Mesothelial cell of epicardium (in vitro differentiated cells): ENCODE measurements at regions not wholly inside any gene's neighbourhood (a gene's known extent, or its start where the extent isn't known, plus 50 kb on each side); places are given as distances from the start of the nearest gene placed in this dataset.
"Not testable (repeated sequence)": the region's sequence is repeated elsewhere in the genome, so short reads cannot be mapped to it uniquely, and the experiment has no call there.

Experiments used
- DNase-seq, 2 experiments: peaks; one replicate each; pipeline ENCODE4 v3.0.0; 2021; ENCODE audit warnings: low spot score in 2 of 2; ENCODE audit not compliant: unreplicated experiment in 2 of 2
- H3K27ac Mint-ChIP-seq: 2 replicates; pipeline ENCODE4 v1.8.0; 2021; ENCODE audit warnings: mixed read lengths
- H3K27me3 Mint-ChIP-seq: 2 replicates; pipeline ENCODE4 v1.8.0; 2021; ENCODE audit warnings: low read depth, mixed read lengths
- H3K36me3 Mint-ChIP-seq: 2 replicates; pipeline ENCODE4 v1.8.0; 2021; ENCODE audit warnings: mixed read lengths
- H3K4me1 Mint-ChIP-seq: 2 replicates; pipeline ENCODE4 v1.8.0; 2021; ENCODE audit warnings: mixed read lengths
- H3K4me3 Mint-ChIP-seq: 2 replicates; pipeline ENCODE4 v1.8.0; 2021; ENCODE audit warnings: mild to moderate bottlenecking, moderate library complexity, mixed read lengths
- H3K9me3 Mint-ChIP-seq: 2 replicates; pipeline ENCODE4 v1.8.0; 2021; ENCODE audit warnings: mixed read lengths
- TF ChIP-seq, protein P1 (sequence below): fragments of 200-600 bp; sonication (generic); IDR thresholded peaks from one replicate; pipeline ENCODE4 v1.5.0; 2021; ENCODE audit warnings: antibody characterized with exemption; ENCODE audit not compliant: unreplicated experiment

DNA sequence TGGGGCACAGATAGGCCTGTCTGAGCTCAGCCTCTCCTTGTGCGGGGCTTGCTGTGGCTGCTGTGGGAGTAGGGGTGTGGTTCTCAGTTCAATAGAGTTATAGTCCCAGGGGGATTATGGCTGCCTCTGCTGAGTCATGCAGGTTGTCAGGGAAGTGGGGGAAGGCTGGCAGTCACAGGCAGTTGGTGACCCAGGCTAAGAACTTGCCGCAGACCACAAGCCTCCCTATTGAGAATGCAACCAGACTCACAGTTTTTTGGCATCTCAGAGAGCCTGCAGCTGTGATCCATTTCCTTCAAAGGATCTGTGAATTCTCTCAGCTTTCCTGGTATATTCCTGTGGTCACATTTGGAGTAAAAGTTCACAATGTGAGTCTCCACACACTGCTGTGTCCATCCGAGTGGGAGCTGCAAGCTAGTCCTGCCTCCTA, 364.9 kb downstream of the ZNF674 start:
- TF ChIP-seq, protein P1, sequence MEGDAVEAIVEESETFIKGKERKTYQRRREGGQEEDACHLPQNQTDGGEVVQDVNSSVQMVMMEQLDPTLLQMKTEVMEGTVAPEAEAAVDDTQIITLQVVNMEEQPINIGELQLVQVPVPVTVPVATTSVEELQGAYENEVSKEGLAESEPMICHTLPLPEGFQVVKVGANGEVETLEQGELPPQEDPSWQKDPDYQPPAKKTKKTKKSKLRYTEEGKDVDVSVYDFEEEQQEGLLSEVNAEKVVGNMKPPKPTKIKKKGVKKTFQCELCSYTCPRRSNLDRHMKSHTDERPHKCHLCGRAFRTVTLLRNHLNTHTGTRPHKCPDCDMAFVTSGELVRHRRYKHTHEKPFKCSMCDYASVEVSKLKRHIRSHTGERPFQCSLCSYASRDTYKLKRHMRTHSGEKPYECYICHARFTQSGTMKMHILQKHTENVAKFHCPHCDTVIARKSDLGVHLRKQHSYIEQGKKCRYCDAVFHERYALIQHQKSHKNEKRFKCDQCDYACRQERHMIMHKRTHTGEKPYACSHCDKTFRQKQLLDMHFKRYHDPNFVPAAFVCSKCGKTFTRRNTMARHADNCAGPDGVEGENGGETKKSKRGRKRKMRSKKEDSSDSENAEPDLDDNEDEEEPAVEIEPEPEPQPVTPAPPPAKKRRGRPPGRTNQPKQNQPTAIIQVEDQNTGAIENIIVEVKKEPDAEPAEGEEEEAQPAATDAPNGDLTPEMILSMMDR, result no peak
- no peaks in the 10 kb centered on the region for H3K36me3 Mint-ChIP-seq
- H3K4me3 Mint-ChIP-seq, result no peak overlapping the region
- H3K9me3 Mint-ChIP-seq, result peaks cover 42% of the 10 kb centered on the region
- H3K27me3 Mint-ChIP-seq, result no peaks in the 10 kb centered on the region
- H3K27ac Mint-ChIP-seq, result peak overlapping the region; percentile 21
- peaks cover 17% of the 10 kb centered on the region for H3K4me1 Mint-ChIP-seq
- DNase-seq, result no peak

DNA sequence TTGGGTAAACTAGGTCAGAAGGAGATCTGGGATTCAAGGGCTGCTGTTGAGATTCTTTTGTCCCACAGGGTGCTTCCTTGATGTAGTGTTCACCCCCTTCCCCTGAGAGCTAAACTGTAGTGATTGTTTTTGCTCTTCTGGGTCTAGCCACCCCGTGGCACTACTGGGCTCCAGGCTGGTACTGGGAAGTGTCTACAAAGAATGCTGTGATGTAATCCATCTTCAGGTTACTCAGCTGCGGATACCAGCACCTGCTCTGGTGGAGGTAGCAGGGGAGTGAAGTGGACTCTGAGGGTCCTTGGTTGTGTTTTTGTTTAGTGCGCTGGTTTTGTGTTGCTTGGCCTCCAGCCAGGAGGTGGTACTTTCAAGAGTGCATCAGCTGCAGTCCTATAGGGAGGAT, 365.5 kb downstream of the ZNF674 start:
- Mint-ChIP-seq H3K9me3 (peaks cover 45% of the 10 kb centered on the region), H3K4me3 (no peak overlapping the region), H3K4me1 (peaks cover 17% of the 10 kb centered on the region), H3K27me3 (no peaks in the 10 kb centered on the region), H3K36me3 (no peaks in the 10 kb centered on the region), H3K27ac (peak overlapping the region; percentile 21)
- TF ChIP-seq, protein P1, result no peak
- DNase-seq, result no peak

DNA sequence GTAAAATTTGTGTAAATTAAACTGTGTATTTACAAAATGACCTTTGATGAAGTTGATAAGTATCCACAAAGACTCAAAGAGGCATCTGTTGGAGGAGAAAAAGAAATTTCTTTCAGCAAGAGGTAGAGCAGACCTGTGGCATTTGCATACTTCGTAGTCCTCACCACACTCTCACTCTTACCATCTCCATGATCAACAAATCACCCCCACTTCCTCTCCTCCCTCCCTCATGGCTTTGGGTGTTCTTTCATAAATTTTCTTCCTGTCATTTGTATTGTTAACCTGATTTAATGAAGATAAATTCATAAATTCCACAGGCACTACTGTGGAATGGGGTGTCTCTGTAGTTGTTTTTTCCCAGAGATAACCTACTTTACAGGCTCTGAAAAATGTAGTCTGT, 366.5 kb downstream of the ZNF674 start:
- peaks cover 55% of the 10 kb centered on the region for H3K9me3 Mint-ChIP-seq
- no peak overlapping the region for H3K27ac Mint-ChIP-seq
- H3K36me3 Mint-ChIP-seq, result no peaks in the 10 kb centered on the region
- no peak for DNase-seq
- no peaks in the 10 kb centered on the region for H3K27me3 Mint-ChIP-seq
- no peak overlapping the region for H3K4me3 Mint-ChIP-seq
- peaks cover 17% of the 10 kb centered on the region for H3K4me1 Mint-ChIP-seq
- TF ChIP-seq, protein P1, result no peak

DNA sequence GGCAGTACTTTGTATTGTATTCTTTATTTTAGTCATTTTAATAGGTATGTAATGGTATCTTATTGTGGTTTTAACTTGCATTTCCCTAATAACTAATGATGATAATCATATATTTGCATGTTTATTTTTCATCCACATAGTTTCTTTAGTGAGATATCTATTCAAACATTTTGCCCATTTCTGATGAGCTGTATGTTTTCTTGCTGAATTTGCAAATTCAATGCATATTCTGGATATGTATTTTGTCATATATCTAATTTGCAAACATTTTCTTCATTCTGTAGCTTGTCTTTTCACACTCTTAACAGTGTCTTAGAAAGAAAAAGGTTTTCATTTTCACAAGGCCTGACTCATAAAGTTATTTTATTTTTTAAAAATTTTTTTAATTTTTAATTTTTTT, 372.1 kb downstream of the ZNF674 start:
- Mint-ChIP-seq H3K36me3 (no peaks in the 10 kb centered on the region), H3K27me3 (no peaks in the 10 kb centered on the region), H3K27ac (no peak overlapping the region), H3K4me1 (no peaks in the 10 kb centered on the region), H3K4me3 (no peak overlapping the region), H3K9me3 (peaks cover 54% of the 10 kb centered on the region)
- TF ChIP-seq, protein P1, result no peak
- no peak for DNase-seq

DNA sequence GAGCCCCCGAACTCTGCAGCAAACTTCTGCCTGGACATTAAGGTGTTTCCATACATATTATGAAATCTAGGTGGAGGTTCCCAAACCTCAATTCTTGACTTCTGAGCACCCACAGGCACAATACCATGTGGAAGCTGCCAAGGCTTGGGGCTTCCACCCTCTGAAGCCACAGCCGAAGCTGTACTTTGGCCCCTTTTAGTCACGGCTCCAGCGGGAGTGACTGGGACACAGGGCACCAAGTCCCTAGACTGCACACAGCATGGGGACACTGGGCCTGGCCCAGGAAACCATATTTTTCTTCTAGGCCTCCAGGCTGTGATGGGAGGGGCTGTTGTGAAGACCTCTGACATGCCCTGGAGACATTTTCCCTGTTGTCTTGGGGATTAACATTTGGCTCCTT, 373.8 kb downstream of the ZNF674 start:
- H3K9me3 Mint-ChIP-seq, result peaks cover 53% of the 10 kb centered on the region
- not testable (repeated sequence) for H3K4me3 Mint-ChIP-seq, H3K4me1 Mint-ChIP-seq, H3K36me3 Mint-ChIP-seq, H3K27ac Mint-ChIP-seq, DNase-seq, H3K27me3 Mint-ChIP-seq

DNA sequence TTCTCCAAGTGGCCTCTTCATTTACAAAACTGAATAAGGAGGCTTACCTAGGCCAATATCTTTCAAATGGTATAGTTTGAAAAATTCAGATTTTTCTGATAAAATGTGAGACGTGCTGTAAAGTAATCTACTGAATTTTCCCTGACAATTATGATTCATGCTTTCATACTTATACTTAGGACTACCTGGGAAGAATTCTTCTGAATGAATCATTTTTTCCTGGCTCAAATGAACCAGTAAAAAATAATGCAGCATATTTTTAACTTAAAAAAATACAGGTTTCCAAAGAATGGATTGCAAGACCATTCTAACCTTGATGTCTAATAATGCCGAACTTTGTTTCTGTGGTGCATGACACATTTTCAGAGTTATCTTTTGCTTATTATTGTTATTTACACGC, 375.4 kb downstream of the ZNF674 start:
- no peak overlapping the region for H3K4me3 Mint-ChIP-seq
- no peak overlapping the region for H3K27ac Mint-ChIP-seq
- peaks cover 48% of the 10 kb centered on the region for H3K9me3 Mint-ChIP-seq
- DNase-seq, result no peak
- no peaks in the 10 kb centered on the region for H3K36me3 Mint-ChIP-seq
- H3K4me1 Mint-ChIP-seq, result no peaks in the 10 kb centered on the region
- TF ChIP-seq, protein P1, result no peak
- no peaks in the 10 kb centered on the region for H3K27me3 Mint-ChIP-seq
